ENCODE measurements at regions not wholly inside any gene's neighbourhood (a gene's known extent, or its start where the extent isn't known, plus 50 kb on each side); places are given as distances from the start of the nearest gene placed in this dataset.

DNA sequence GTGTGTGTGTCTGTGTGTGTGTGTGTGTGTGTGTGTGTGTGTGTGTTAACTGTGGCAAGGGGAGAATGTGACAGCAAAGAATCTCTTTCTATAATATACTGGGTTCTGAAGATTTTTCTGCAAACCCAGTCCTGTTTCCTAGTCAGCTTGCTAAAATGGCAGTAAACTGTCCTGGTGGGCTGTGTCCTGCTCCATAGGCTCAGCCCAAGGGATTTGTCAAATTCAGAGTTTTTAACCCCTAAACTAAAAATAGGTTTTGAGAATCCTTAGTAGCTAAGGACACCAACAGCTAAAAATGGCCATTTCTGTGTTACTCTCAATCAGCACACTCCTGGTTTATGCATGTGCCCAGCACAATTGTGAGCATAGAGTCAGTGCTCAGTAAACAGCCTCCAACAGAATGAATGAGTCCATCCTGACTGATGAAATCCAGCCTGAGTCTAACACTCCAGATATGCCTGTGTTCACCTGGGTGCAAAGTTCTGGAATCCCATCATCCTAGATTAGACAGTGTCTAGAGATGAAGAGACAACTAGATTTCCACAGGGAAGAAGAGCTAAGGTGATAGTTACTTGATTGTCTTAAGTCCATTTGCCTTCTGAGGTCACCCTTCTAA, 192.6 kb downstream of the TTC6 start:
- H4K20me1 ChIP-seq (ENCODE audit: insufficient read depth, low read length): no peaks in the 10 kb centered on the region
- no peak for DNase-seq (ENCODE audit: low spot score)
- no peaks in the 10 kb centered on the region for H3K9me3 ChIP-seq (ENCODE audit: low read length)
- no TSS peak for BruUV-seq (replicated peaks)
- no peaks in the 10 kb centered on the region for H3K4me1 ChIP-seq (ENCODE audit: insufficient read depth, low read length, poor library complexity, severe bottlenecking)
- no peak overlapping the region for H2AFZ ChIP-seq (ENCODE audit: low read length)
- no peaks in the 10 kb centered on the region for H3K9me2 ChIP-seq (ENCODE audit: insufficient read depth, low read length)
- CTCF ChIA-PET (ENCODE audit: unreplicated experiment): no interaction called here
- POLR2A ChIA-PET: interaction anchor here (0.6 to 0.7 kb wide), 2 partner anchors 552 to 763 kb away, joined by 3 to 4 read pairs; no protein-coding TSS in a partner anchor
- intact Hi-C loops (cut with micrococcal nuclease; ENCODE audit: unreplicated experiment): no loop called here
- H3K27ac ChIP-seq (ENCODE audit: low read depth, low read length, poor library complexity, severe bottlenecking): no peak overlapping the region
- no peak overlapping the region for H3K4me3 ChIP-seq (ENCODE audit: low read depth, low read length, poor library complexity, severe bottlenecking)
- no peak overlapping the region for H3K4me2 ChIP-seq (ENCODE audit: low read length)
- H3K79me2 ChIP-seq (ENCODE audit: insufficient read depth, low read depth, low read length): no peaks in the 10 kb centered on the region
- H3K36me3 ChIP-seq (ENCODE audit: insufficient read depth, low read length): no peaks in the 10 kb centered on the region
- TF ChIP-seq EZH2phosphoT487 (IDR thresholded peaks at IDR 0.05; ENCODE audit: borderline replicate concordance, low read depth, low read length): no peak
- TF ChIP-seq, protein P1, sequence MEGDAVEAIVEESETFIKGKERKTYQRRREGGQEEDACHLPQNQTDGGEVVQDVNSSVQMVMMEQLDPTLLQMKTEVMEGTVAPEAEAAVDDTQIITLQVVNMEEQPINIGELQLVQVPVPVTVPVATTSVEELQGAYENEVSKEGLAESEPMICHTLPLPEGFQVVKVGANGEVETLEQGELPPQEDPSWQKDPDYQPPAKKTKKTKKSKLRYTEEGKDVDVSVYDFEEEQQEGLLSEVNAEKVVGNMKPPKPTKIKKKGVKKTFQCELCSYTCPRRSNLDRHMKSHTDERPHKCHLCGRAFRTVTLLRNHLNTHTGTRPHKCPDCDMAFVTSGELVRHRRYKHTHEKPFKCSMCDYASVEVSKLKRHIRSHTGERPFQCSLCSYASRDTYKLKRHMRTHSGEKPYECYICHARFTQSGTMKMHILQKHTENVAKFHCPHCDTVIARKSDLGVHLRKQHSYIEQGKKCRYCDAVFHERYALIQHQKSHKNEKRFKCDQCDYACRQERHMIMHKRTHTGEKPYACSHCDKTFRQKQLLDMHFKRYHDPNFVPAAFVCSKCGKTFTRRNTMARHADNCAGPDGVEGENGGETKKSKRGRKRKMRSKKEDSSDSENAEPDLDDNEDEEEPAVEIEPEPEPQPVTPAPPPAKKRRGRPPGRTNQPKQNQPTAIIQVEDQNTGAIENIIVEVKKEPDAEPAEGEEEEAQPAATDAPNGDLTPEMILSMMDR (conservative IDR thresholded peaks at IDR 0.05; ENCODE audit: low read length): no peak

DNA sequence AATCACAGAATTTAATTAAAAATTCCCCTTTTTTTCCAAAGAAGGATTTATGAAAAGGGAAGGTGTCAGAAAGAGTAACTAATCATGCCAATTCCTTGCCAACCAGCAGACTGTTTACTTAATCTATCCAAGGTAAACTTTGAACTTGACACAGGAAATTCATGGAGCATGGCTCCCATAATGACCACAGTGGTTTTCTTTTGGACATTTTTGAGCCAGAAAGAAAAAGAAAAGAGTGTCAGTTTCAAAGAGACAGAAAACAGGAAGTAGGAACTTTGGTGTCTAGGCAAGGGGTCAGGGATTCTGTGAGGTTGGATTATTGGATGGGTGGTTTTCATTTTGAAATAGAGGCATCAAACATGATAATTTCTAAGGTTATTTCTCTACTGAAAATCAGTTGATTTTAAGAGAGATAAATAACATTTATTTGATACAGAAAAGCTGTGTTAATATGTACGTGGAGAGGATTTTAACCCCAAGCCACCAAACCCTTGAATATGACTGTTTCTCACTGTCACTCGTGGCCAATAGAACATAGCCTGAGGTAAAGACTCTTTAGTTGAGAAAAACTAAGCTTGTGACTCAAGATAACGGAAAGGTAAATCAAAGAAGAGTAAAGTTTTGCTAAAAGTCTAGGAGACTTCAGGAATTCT, 196.1 kb downstream of the TTC6 start:
- TF ChIP-seq, protein P1 (conservative IDR thresholded peaks at IDR 0.05; ENCODE audit: low read length): no peak
- TF ChIP-seq EZH2phosphoT487 (IDR thresholded peaks at IDR 0.05; ENCODE audit: borderline replicate concordance, low read depth, low read length): no peak
- H4K20me1 ChIP-seq (ENCODE audit: insufficient read depth, low read length): no peaks in the 10 kb centered on the region
- intact Hi-C loops (cut with micrococcal nuclease; ENCODE audit: unreplicated experiment): no loop called here
- H3K4me1 ChIP-seq (ENCODE audit: insufficient read depth, low read length, poor library complexity, severe bottlenecking): no peaks in the 10 kb centered on the region
- ChIA-PET POLR2A (no interaction called here), CTCF (ENCODE audit: unreplicated experiment) (no interaction called here)
- DNase-seq (ENCODE audit: low spot score): no peak
- no peaks in the 10 kb centered on the region for H3K9me2 ChIP-seq (ENCODE audit: insufficient read depth, low read length)
- H3K4me2 ChIP-seq (ENCODE audit: low read length): no peak overlapping the region
- H3K4me3 ChIP-seq (ENCODE audit: low read depth, low read length, poor library complexity, severe bottlenecking): no peak overlapping the region
- BruUV-seq (replicated peaks): no TSS peak
- no peaks in the 10 kb centered on the region for H3K79me2 ChIP-seq (ENCODE audit: insufficient read depth, low read depth, low read length)
- no peaks in the 10 kb centered on the region for H3K9me3 ChIP-seq (ENCODE audit: low read length)
- H3K36me3 ChIP-seq (ENCODE audit: insufficient read depth, low read length): no peaks in the 10 kb centered on the region
- H3K27ac ChIP-seq (ENCODE audit: low read depth, low read length, poor library complexity, severe bottlenecking): no peak overlapping the region
- H2AFZ ChIP-seq (ENCODE audit: low read length): no peak overlapping the region

DNA sequence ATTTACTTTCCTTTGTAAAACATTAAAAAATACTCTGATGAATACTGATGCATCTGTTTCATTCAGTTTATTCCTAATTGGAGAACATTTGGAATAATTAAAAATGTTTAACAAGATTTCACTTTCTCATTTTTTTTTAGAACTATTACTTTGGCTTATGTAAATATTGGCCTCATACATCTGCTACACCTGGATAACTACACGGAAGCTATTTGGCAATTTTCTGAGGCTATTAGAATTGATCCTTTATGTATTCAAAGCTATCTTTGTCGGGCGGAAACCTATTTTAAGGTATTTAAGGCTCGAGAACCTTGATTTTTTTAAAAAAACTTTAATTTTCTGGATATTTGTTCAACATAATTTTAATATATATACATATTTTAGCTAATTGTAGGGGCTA, 196.7 kb downstream of the TTC6 start:
- H3K4me1 ChIP-seq (ENCODE audit: insufficient read depth, low read length, poor library complexity, severe bottlenecking): no peaks in the 10 kb centered on the region
- H3K79me2 ChIP-seq (ENCODE audit: insufficient read depth, low read depth, low read length): no peaks in the 10 kb centered on the region
- H2AFZ ChIP-seq (ENCODE audit: low read length): no peak overlapping the region
- no peak overlapping the region for H3K4me2 ChIP-seq (ENCODE audit: low read length)
- no TSS peak for BruUV-seq (replicated peaks)
- DNase-seq (ENCODE audit: low spot score): no peak
- CTCF ChIA-PET (ENCODE audit: unreplicated experiment): no interaction called here
- no peaks in the 10 kb centered on the region for H3K36me3 ChIP-seq (ENCODE audit: insufficient read depth, low read length)
- TF ChIP-seq EZH2phosphoT487 (IDR thresholded peaks at IDR 0.05; ENCODE audit: borderline replicate concordance, low read depth, low read length): no peak
- TF ChIP-seq, protein P1 (conservative IDR thresholded peaks at IDR 0.05; ENCODE audit: low read length): no peak
- no peaks in the 10 kb centered on the region for H4K20me1 ChIP-seq (ENCODE audit: insufficient read depth, low read length)
- H3K4me3 ChIP-seq (ENCODE audit: low read depth, low read length, poor library complexity, severe bottlenecking): no peak overlapping the region
- H3K9me3 ChIP-seq (ENCODE audit: low read length): no peaks in the 10 kb centered on the region
- H3K27ac ChIP-seq (ENCODE audit: low read depth, low read length, poor library complexity, severe bottlenecking): no peak overlapping the region
- intact Hi-C loops (cut with micrococcal nuclease; ENCODE audit: unreplicated experiment): no loop called here
- POLR2A ChIA-PET: no interaction called here
- H3K9me2 ChIP-seq (ENCODE audit: insufficient read depth, low read length): no peaks in the 10 kb centered on the region
